GM19043 (cell line): ENCODE measurements at regions not wholly inside any gene's neighbourhood (a gene's known extent, or its start where the extent isn't known, plus 50 kb on each side); places are given as distances from the start of the nearest gene placed in this dataset.

ENCODE experiments used
- ATAC-seq: cut with Tn5 transposase; IDR thresholded peaks from one replicate; pipeline ENCODE4 v1.9.1; 2021; ENCODE audit warnings: low read depth; ENCODE audit not compliant: unreplicated experiment

DNA sequence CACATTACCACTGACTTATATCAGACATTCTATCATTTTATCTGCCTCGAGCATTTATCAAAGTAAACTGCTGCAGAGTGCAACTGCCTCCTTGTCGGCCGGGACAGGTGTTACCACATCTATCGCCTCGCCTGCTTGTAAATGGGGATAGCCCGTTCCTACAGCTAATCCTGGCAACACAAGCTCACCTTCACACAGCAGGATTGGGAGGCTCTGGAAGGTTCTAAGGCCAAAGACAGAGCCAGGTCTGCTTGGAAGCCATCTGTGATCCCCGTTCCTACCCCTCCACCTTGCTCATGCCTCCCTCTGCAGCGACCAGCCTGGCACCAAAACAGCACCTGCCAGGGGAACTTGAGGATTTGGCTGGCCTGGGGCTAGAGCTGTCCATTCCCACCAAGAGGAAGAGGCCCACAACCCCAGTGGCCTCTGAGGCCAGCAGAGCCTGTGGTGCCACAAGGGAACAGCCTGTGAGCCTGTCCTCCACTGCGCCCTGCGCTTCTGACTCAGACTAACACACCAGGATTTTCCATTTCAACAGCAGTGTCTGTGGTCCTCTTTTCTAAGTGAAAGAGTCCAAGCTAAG, 114.8 kb upstream of the DIO3 start:
- no peak for ATAC-seq

DNA sequence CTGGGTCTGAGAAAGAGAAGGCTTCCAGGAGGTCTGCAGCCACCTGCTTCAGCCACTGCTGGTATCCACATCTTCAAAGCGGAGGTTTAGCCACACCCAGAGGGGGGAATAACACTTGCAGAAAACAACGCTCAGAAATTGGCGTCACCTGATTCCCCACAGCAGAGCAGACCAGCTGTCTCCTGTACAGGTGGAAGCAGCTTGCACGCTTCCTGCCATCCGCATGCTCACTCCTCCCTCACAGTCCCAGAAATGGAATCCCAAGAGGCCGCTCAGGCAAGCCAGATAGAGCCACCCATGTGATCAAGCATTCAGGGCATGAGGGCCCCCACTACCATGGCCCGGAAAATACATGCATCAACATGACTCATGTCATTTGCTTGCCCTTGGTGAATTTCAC, 112.2 kb upstream of the DIO3 start:
- ATAC-seq = no peak

GRCh38 chr14:101451166-101451565, 110.1 kb upstream of the DIO3 start:
- no peak for ATAC-seq

- no peak for ATAC-seq
Observed at GRCh38 chr14:101453225-101453624, 108.1 kb upstream of the DIO3 start.

DNA sequence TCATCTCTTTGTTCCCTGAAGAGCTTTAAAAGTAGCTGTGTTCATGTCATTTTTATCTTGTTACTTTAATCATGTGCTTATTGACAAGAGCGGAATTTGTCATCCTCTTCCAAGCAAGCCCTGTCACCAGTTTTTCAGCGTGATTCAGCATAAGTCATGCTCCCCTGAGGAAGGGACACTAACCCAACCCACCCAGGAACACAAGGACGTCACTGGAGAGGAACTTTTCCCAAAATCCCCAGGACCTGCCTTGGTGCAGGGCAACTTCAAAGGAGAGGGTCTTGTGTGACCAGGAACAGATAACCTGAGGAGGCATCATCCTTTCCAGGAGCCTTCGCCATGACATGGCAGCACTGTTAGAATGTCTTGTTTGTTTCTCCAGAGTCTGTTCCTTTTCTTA, 107.1 kb upstream of the DIO3 start:
- no peak for ATAC-seq

DNA sequence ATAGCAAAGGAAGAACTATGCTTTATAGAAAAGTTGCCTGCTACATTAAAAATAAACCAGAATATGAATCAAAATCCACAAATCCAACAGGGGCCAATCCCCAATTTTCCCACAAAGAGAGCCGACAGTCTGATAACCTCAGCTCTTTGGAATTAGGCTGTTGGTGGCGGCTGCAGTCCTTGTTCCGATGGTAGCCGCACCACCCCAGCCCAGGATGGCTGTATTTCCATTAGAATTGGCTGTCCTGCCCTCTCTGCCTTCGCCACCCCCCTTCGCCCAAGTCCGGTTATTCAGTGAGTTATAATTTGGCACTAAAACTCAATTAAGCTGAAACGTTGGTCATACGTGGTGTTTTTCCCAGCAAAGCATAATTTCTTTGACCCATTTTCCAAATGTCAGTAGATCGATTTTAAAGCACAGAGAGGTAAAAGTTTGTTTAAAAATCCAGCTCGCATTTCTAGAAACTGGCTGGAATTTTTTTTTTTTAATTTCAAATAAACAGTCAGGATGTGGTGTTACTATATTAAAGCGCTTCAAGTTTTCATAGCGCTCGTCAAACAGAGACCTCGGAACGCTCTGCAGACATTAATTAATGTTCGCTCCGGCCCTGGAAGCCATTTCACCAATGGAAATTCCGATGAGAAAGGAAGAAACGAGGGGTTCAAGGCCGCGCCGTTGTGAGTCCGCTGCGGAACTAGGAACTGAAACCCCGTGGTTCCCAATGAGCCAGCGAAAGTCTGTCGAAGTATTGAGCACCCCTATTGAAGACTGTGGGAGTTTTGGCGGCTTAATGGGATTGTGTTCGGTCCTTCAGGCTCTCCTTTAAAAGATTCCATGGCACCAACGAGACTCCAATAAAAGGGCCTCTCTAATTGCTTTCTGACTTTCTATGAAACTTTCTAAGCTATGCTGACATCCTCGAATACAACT, 104.8 kb upstream of the DIO3 start:
- no peak for ATAC-seq

DNA sequence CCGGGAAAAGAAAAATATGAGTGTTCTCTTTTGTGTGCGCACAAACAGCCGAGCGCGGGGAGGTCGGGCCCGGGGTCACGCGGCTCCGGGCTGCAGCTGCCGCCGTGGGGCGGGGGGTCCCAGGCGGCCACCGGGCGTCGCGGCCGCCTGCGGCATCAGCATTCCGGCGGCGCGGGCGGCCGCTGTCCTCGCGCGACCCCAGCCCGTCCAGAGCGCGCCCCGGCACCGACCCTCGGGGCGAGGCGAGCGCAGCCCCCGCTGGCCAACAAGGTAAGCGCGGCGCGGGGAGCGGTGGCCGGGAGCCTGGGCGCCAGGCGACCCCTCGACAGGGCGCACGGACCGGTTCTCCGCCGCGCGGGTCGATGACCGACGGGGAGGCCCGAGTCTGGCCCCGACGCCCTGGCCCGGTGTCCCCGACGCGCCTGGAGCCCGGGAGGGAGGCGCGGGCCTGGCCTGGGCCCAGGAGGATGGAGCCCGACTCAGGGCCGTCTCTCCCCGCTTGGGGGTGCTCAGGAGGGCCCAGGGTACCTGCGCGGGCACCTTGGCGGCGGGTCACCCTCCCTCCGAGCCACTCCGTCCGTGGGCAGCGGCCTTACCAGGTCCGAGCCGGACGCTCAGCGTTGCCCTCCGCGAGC, 103.9 kb upstream of the DIO3 start:
- no peak for ATAC-seq

DNA sequence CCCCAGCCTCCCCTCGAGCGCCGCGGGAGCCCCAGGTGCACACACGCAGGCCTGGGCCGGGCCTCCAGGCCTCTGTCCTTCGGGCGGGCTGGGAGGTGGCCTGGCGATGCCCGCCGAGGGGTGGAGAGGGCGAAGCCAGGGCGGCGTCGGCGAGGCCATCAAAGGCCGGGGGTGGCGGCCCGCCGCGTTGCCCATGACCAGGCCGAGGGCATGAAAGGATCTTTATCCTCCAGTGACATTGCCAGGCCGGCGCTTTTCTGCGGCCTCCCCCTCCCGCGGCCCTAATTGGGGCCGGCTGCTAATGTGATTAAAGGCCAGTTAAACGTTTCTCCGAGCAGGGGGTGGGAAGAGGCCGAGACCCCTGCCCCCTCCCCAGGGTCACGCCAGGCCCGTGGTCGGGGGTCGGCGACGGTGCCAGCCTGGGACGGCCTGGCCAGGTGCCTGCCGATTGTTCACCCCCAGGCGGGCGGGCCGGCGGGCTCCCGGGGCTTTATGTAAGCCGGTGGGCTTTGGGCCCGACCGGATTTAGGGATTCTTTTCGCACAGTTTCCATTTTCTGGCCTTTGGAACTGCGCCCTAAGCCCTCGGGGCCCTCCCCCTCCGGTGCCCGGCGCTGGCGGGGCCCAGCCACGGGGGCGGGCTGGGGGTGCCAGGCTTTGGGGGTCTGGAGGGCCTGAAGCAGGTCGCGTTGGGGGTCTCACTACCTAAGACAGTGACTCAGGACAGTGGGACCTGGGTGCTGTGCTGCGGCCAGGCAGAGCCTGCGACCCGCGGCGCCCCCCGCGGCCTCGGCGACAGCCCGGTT, 103.2 kb upstream of the DIO3 start:
- no peak for ATAC-seq

DNA sequence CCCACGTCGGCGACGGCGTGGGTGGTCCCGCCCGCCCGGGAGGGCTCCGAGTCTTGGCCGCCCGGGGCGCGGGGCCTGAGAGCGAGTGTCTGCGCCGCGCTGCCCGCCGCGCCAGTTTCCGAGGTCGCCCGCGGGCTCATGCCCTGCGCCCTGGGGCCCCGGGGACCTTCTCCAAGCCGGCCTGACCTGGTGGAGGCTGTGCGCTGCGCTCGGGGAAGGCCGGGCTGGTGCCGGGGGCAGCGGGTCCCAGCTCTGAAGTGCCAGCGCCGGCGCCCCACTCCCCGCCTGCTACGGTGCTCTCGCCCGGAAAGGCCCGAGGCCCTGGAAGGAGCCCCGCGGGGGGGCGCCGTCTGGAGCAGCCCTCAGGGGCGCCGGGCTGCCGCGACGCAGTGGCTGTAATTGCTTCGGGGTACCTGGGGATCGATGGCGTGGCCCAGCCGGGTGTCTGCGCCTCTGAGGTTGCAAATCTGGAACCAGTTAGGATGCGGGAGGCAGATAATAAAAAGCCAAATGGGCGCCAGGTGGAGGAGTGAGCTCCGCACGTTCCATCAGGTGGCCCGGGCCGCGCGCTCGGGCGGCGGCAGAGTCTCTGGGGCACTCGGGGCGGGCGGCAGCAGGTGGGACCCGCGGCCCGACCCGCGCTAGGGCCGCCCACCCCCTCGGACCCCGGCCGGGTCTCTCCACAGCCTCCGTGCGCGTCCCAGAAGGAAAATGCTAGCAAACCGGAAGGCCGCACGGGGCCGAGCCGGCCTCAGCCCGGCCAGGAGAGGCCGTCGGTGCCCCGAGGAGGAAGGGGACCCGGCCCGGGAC, 102.3 kb upstream of the DIO3 start:
- no peak for ATAC-seq

GRCh38 chr14:101459551-101459900, 101.8 kb upstream of the DIO3 start:
- no peak for ATAC-seq

DNA sequence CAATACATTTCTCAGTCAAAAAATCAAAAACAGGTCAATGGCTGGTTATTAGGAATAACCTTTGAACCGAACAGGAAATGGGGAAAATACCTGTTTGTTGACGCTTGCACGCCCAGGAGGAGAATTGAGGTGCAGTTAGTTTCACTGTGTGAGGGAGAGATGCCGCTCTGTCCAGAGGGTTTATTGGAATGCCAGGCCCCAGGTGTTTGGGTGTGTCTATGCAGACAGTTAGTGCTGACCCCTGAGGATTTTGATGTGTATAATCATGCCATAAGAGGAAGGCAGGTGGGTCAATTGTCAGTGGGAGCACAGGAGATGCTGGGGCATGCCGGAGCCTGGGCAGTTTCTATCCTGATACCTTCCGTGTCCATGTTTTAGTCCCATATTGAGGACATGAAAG, 100.8 kb upstream of the DIO3 start:
- no peak for ATAC-seq

DNA sequence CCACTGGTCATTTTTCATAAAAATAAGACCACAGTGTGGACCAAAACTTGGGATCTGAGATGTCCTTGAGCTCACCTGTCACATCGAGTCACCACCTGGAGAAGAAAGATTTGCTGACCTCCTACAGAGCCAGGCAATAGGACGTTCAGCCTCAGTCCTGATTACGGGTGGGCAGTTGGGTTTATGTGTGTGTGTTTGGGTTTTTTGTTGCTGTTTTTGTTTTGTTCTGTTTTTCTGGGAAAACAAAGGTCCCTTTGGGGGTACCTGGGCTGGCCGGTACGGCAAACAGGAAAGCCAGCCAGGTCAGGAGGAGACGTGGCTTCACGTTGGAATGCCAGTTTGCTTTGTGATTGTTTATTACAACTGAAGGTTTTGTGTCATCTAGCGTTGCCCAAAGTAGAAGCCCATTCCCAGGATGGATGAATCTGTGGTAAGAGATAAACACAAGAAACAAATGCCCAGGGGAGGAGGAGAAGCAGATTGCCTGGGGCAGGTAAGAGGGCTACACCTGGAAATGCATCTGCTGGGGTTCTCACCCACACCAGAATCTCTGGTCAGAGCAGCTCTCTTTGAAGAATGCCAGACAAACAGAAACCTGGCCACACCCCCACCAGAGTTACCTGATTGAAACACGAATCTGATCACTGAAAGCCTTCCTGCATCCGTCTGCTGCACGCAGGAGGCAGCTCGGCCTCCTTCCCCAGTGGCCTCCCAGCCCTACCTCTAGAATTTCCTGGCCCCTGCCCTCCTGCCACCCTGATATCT, 100.1 kb upstream of the DIO3 start:
- no peak for ATAC-seq

DNA sequence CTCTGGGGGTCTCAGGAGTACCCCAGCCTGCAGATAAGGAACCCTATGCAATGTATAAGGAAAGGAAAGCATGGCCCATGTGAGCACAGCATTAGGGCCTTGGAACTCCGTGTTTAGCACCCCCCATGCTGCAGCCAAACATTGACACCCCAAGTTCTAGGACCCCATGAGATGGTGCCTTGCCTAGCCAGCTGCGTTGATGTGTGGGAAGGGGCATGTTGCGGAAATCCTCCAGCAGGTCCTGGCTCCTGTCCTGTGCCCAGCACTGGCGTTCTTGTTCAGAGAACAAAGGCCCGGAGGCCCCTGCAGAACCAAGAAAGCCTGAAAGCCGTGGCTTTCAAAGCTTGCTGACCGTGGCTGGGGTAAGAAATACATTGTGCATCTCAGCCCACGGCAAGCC, 99.4 kb upstream of the DIO3 start:
- ATAC-seq = no peak

DNA sequence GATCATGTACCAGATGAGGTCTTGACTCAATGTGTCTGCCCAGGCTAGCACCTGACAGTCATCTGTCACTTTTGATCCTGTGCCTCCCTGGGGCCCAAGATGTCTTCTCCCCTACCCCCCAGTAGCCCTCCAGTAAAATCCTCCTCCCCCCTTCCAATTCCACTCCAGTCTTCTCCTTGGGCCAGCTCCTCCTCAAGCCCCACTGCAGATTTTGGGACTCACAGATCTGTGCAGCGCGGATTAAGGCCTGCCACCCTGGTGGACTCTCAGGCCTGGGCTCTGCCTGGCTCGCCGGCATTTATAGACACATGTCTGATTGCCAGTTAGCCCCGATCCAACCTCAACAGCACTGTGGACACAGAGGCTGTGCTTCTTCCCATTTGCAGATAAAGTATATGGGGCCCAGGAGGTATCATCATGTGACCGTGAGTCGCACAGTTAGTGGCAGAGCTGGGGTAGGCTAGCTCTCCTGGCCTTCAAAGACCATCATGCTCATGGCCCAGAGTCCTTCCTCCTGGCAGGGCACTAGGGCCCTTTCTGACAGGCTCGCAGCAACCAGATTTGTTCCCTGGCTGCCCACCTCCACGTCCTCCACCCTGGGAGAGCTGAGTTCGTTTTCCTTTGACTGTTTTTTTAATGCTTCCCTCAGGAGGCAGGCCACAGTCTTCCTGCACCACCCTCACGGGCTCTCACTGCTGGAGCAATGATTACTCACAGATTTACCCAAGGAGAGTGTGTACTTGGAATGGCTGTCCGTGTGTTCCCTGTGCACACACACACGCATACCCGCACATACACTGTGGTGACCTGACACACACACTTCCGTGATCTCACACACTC, 98.3 kb upstream of the DIO3 start:
- ATAC-seq = no peak

DNA sequence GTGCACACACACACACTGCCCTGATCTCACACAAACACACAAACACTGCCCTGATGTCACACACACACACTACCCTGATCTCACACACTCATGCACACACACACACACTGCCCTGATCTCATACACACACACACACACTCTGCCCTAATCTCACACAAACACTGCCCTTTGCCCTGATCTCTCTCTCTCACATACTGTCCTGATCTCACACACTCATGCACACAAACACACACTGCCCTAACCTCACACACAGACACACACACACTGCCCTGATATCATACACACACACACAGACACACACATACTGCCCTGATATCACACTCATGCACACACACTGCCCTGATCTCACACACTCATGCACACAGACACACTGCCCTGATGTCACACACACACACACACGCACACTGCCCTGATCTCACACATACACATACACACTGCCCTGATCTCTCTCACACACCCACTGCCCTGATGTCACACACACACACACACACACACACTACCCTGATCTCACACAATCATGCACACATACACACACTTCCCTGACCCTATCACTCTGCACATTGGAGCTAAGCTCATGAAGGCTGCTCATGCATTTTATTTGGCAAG, 97.6 kb upstream of the DIO3 start:
- ATAC-seq = no peak

DNA sequence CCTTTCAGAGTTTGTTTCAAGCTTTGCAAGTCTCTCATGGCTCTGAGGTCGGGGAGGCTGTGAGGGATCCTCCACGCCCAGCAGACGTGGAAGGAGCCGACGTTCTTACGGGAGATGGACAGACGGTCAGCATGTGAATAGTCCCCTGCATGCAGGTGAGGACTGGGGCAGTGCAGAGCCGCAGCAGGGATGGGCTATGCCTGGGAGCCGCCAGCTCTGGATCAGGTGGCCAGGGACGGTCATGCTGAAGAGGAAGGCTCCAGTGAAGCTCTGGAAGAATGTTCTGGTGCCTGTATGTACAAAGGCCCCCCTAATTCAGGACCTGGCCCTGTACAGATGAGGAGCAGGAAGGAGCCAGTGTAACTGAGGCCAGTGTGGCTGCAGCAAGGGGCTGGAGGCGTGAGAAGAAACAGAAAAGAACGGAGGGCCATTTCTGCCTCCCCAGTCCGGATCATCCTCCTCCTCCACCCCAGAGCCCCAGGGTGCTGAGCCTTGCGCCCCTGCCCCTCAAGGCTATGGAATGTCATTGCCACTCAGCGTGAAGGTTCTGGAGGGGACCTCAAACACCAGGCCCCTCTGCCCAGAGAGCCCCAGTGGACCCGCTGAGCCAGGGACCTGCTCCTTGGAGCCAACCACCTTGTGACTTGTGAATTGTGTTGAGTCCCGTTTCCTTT, 96.8 kb upstream of the DIO3 start:
- ATAC-seq = no peak

- no peak for ATAC-seq
Observed at GRCh38 chr14:101464984-101465794, 96.1 kb upstream of the DIO3 start.
